ENCODE measurements at regions not wholly inside any gene's neighbourhood (a gene's known extent, or its start where the extent isn't known, plus 50 kb on each side); places are given as distances from the start of the nearest gene placed in this dataset.

- WGBS, 2 experiments (ENCODE audit: extremely low coverage in 2 of 2, insufficient read length in 1 of 2) = 80% methylated on average over 2 of the region's 4 CpGs; no CpG with 5 or more reads in 1 of the 2 experiments
- Histone ChIP-seq H2BK20ac (ENCODE audit: low read depth, low read length) (no peak overlapping the region), H3K4ac (ENCODE audit: low read depth, low read length) (no peak overlapping the region), H4K20me1 (ENCODE audit: insufficient read depth, low read length) (no peaks in the 10 kb centered on the region), H4K91ac (ENCODE audit: insufficient read depth, low read depth, low read length) (no peak overlapping the region), H2AK5ac (ENCODE audit: low read depth, low read length) (no peak overlapping the region), H3K56ac (ENCODE audit: extremely low read depth, insufficient read depth, low read length) (no peak overlapping the region), H2BK15ac (ENCODE audit: low read depth, low read length) (no peak overlapping the region), H4K8ac (ENCODE audit: low read depth in 2 of 2, low read length in 2 of 2) (no peak overlapping the region), H3K4me2 (ENCODE audit: low read depth, low read length) (peak overlapping the region; percentile 63; the same call in 1 of the 2 replicates), H3K23ac (ENCODE audit: low read depth, low read length) (no peak overlapping the region), H3K4me1 (ENCODE audit: control insufficient read depth, insufficient read depth, low read length) (no peaks in the 10 kb centered on the region), H3K79me1 (ENCODE audit: low read depth in 1 of 2, low read length in 2 of 2) (no peaks in the 10 kb centered on the region), H3K36me3 (ENCODE audit: control insufficient read depth, insufficient read depth, low read length) (no peaks in the 10 kb centered on the region), H2BK5ac (ENCODE audit: low read depth, low read length, poor library complexity, severe bottlenecking) (no peak overlapping the region), H2BK120ac (ENCODE audit: low read depth, low read length) (no peak overlapping the region), H3K27ac (ENCODE audit: insufficient read depth, low read length) (no peak overlapping the region), H3K18ac (ENCODE audit: low read depth, low read length) (no peak overlapping the region), H3K14ac (replicated peaks; ENCODE audit: low read depth, low read length) (no peak overlapping the region), H3K4me3 (ENCODE audit: insufficient read depth, low read depth, low read length) (no peak overlapping the region), H4K5ac (ENCODE audit: low read depth, low read length) (no peak overlapping the region), H3K9ac (ENCODE audit: low read depth, low read length) (no peak overlapping the region), H3K9me3 (ENCODE audit: control insufficient read depth, insufficient read depth, low read length) (no peaks in the 10 kb centered on the region), H3K9me1 (ENCODE audit: insufficient read depth, low read length) (no peaks in the 10 kb centered on the region), H2AFZ (replicated peaks; ENCODE audit: low read length, poor library complexity) (no peak overlapping the region), H3K27me3 (ENCODE audit: control insufficient read depth, insufficient read depth, low read length) (no peaks in the 10 kb centered on the region; the same call in 1 of the 2 replicates), H2AK9ac (replicated peaks; ENCODE audit: low read depth, low read length, poor library complexity) (no peak overlapping the region)
- ChIA-PET CTCF (no interaction called here), POLR2A (ENCODE audit: unreplicated experiment) (no interaction called here)
- in situ Hi-C loops (cut with MboI; ENCODE audit: low sequenced_read_pairs) = no loop called here
- DNase-seq (peak; percentile 11), ATAC-seq (ENCODE audit: low read depth) (peak; percentile 53; the same call in 1 of the 2 replicates)
- dilution Hi-C loops (cut with HindIII; ENCODE audit: low sequenced_read_pairs, unreplicated experiment) = no loop called here
- no peak; the same call in 1 of the 2 replicates for TF ChIP-seq BHLHE40 (IDR thresholded peaks at IDR 0.05; ENCODE audit: low read depth, low read length)
- no peak for TF ChIP-seq CHD1 (IDR thresholded peaks at IDR 0.05; ENCODE audit: low read depth, low read length)
- no peak for TF ChIP-seq RCOR1 (IDR thresholded peaks at IDR 0.05; ENCODE audit: insufficient replicate concordance, low read length)
- TF ChIP-seq MAZ (IDR thresholded peaks at IDR 0.05; ENCODE audit: borderline replicate concordance, low read depth, low read length) = no peak
- no peak for TF ChIP-seq SMC3 (IDR thresholded peaks at IDR 0.05; ENCODE audit: low read depth, low read length)
- peak; percentile 77 for TF ChIP-seq MAFK (IDR thresholded peaks at IDR 0.05; ENCODE audit: low read depth, low read length)
- TF ChIP-seq ELK1 (IDR thresholded peaks at IDR 0.05; ENCODE audit: borderline replicate concordance, low read depth, low read length) = no peak
- TF ChIP-seq, protein P1, sequence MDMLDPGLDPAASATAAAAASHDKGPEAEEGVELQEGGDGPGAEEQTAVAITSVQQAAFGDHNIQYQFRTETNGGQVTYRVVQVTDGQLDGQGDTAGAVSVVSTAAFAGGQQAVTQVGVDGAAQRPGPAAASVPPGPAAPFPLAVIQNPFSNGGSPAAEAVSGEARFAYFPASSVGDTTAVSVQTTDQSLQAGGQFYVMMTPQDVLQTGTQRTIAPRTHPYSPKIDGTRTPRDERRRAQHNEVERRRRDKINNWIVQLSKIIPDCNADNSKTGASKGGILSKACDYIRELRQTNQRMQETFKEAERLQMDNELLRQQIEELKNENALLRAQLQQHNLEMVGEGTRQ (IDR thresholded peaks at IDR 0.05; ENCODE audit: low read depth, low read length) = no peak
- BruUV-seq (replicated peaks) = no TSS peak
- intact Hi-C loops (cut with micrococcal nuclease) = no loop called here
Observed at GRCh38 chr4:100933628-100934027, 413.7 kb downstream of the PPP3CA start.

Data from IMR-90 (cell line).